ENCODE measurements at regions not wholly inside any gene's neighbourhood (a gene's known extent, or its start where the extent isn't known, plus 50 kb on each side); places are given as distances from the start of the nearest gene placed in this dataset.
A peak's percentile ranks its signal among the peaks of the same experiment; 100 is the strongest.

DNA sequence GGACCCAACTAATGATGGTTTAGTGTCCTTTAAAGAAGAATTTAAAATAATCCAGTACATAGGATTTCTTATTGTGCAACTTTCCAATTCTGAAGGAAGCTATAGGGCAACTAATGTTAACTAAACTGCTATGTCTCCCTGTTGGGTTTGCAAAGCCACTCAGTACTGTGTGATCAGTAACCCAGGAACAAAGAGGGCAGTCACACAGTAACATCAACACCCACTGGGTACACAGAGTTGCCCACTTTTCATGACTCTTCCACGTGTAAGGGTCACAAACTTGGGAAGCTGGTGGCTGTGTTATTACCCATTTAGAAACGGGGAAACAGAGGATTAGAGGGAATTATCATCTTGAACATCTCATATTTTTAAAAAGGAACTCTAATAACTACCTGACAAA is 555.0 kb upstream of the DIPK2B start:
- Histone ChIP-seq H2AFZ (ENCODE audit: low read length) (no peak overlapping the region), H3K4me2 (ENCODE audit: insufficient read depth, low read length) (peak overlapping the region; percentile 8), H3K27ac (ENCODE audit: low read depth, low read length) (peak overlapping the region; percentile 1), H3K4me1 (ENCODE audit: insufficient read depth, low read length) (peaks cover 88% of the 10 kb centered on the region), H3K4me3 (ENCODE audit: insufficient read depth, low read length) (no peak overlapping the region), H3K9me3 (ENCODE audit: low read depth, low read length) (no peaks in the 10 kb centered on the region), H3K36me3 (ENCODE audit: insufficient read depth, low read length) (peaks cover 60% of the 10 kb centered on the region), H3K27me3 (ENCODE audit: insufficient read depth, low read length) (no peaks in the 10 kb centered on the region), H4K20me1 (ENCODE audit: insufficient read depth, low read length) (peaks cover 22% of the 10 kb centered on the region), H3K79me2 (ENCODE audit: insufficient read depth, low read length) (peaks cover 91% of the 10 kb centered on the region)
- TF ChIP-seq, protein P1, sequence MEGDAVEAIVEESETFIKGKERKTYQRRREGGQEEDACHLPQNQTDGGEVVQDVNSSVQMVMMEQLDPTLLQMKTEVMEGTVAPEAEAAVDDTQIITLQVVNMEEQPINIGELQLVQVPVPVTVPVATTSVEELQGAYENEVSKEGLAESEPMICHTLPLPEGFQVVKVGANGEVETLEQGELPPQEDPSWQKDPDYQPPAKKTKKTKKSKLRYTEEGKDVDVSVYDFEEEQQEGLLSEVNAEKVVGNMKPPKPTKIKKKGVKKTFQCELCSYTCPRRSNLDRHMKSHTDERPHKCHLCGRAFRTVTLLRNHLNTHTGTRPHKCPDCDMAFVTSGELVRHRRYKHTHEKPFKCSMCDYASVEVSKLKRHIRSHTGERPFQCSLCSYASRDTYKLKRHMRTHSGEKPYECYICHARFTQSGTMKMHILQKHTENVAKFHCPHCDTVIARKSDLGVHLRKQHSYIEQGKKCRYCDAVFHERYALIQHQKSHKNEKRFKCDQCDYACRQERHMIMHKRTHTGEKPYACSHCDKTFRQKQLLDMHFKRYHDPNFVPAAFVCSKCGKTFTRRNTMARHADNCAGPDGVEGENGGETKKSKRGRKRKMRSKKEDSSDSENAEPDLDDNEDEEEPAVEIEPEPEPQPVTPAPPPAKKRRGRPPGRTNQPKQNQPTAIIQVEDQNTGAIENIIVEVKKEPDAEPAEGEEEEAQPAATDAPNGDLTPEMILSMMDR (IDR thresholded peaks at IDR 0.05; ENCODE audit: extremely low read depth, low read depth, low read length) = no peak
- DNase-seq (ENCODE audit: insufficient read length, low spot score, missing footprints) = no peak

DNA sequence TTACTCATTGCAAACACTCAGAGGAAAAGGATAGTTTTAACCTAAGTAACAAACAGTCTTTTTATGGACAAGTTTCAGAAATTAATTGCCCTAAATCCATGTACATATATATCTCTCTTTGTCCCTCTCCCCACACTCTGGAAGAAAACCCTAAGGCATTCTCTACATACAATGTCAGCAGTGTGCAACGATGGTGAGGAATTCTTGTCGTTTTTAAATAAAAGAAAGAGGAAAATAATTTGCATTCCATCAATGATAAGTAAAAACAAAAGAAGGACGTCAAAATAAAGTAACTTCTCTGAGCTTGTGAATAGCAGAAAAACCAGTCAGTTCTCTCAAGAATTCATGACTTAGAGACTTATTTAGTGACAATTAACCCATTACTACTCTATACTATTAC is 550.5 kb upstream of the DIPK2B start:
- Histone ChIP-seq H3K27ac (ENCODE audit: low read depth, low read length) (peak overlapping the region; percentile 44), H3K4me1 (ENCODE audit: insufficient read depth, low read length) (peaks cover 76% of the 10 kb centered on the region), H3K79me2 (ENCODE audit: insufficient read depth, low read length) (peaks cover 73% of the 10 kb centered on the region), H2AFZ (ENCODE audit: low read length) (no peak overlapping the region), H3K4me2 (ENCODE audit: insufficient read depth, low read length) (peak overlapping the region; percentile 18), H4K20me1 (ENCODE audit: insufficient read depth, low read length) (peaks cover 15% of the 10 kb centered on the region), H3K4me3 (ENCODE audit: insufficient read depth, low read length) (no peak overlapping the region), H3K27me3 (ENCODE audit: insufficient read depth, low read length) (no peaks in the 10 kb centered on the region), H3K9me3 (ENCODE audit: low read depth, low read length) (no peaks in the 10 kb centered on the region), H3K36me3 (ENCODE audit: insufficient read depth, low read length) (peaks cover 56% of the 10 kb centered on the region)
- TF ChIP-seq, protein P1 (IDR thresholded peaks at IDR 0.05; ENCODE audit: extremely low read depth, low read depth, low read length) = no peak
- DNase-seq (ENCODE audit: insufficient read length, low spot score, missing footprints) = no peak

DNA sequence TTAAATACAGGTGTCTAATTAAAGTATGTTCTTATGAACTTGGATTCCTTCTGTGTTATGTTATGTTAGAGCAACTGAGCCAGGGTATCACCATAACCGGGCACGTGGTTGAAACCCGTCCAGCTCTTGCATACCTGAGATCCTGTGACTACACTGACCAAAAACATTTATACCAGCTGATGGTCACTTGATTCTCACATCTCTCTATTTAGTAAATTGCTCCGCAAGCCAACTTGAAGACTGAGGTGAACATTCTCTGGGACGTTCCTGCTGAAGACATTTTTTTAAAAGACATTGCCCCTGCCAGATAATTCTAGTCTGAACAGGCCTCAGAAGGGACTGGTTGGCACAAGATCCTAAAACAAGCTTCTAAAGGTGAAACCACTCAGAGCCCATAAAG is 550.0 kb upstream of the DIPK2B start:
- no peaks in the 10 kb centered on the region for H3K27me3 ChIP-seq (ENCODE audit: insufficient read depth, low read length)
- H3K4me1 ChIP-seq (ENCODE audit: insufficient read depth, low read length) = peaks cover 76% of the 10 kb centered on the region
- DNase-seq (ENCODE audit: insufficient read length, low spot score, missing footprints) = no peak
- peaks cover 57% of the 10 kb centered on the region for H3K36me3 ChIP-seq (ENCODE audit: insufficient read depth, low read length)
- H3K79me2 ChIP-seq (ENCODE audit: insufficient read depth, low read length) = peaks cover 68% of the 10 kb centered on the region
- peak overlapping the region; percentile 44 for H3K27ac ChIP-seq (ENCODE audit: low read depth, low read length)
- TF ChIP-seq, protein P1 (IDR thresholded peaks at IDR 0.05; ENCODE audit: extremely low read depth, low read depth, low read length) = no peak
- no peak overlapping the region for H3K4me2 ChIP-seq (ENCODE audit: insufficient read depth, low read length)
- no peak overlapping the region for H2AFZ ChIP-seq (ENCODE audit: low read length)
- no peak overlapping the region for H3K4me3 ChIP-seq (ENCODE audit: insufficient read depth, low read length)
- H4K20me1 ChIP-seq (ENCODE audit: insufficient read depth, low read length) = peaks cover 15% of the 10 kb centered on the region
- H3K9me3 ChIP-seq (ENCODE audit: low read depth, low read length) = no peaks in the 10 kb centered on the region

DNA sequence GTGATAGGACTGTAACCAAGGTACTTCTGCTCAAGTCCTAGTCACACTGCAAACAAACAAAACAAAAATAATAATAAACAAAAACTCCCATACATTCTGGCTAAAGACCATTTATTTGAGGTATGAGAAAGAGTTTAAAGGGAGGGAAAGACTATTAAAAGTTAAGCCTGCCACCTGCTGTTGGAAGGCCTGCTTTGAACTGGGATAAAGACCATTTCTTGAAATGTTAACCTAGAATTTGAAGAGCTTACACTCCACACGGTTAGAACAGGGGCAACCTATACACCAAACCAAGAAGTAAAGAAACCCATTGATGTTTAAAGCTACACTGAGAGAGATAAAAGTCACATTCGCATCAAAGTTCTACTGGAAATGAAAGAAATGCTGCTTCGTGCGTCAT is 548.7 kb upstream of the DIPK2B start:
- H2AFZ ChIP-seq (ENCODE audit: low read length) = no peak overlapping the region
- peaks cover 74% of the 10 kb centered on the region for H3K4me1 ChIP-seq (ENCODE audit: insufficient read depth, low read length)
- no peaks in the 10 kb centered on the region for H3K27me3 ChIP-seq (ENCODE audit: insufficient read depth, low read length)
- no peaks in the 10 kb centered on the region for H3K9me3 ChIP-seq (ENCODE audit: low read depth, low read length)
- peaks cover 64% of the 10 kb centered on the region for H3K36me3 ChIP-seq (ENCODE audit: insufficient read depth, low read length)
- H4K20me1 ChIP-seq (ENCODE audit: insufficient read depth, low read length) = peaks cover 15% of the 10 kb centered on the region
- H3K79me2 ChIP-seq (ENCODE audit: insufficient read depth, low read length) = peaks cover 61% of the 10 kb centered on the region
- H3K27ac ChIP-seq (ENCODE audit: low read depth, low read length) = peak overlapping the region; percentile 44
- no peak overlapping the region for H3K4me2 ChIP-seq (ENCODE audit: insufficient read depth, low read length)
- TF ChIP-seq, protein P1 (IDR thresholded peaks at IDR 0.05; ENCODE audit: extremely low read depth, low read depth, low read length) = peak; percentile 53
- H3K4me3 ChIP-seq (ENCODE audit: insufficient read depth, low read length) = no peak overlapping the region
- DNase-seq (ENCODE audit: insufficient read length, low spot score, missing footprints) = no peak
